OCI-LY7 (cell line): ENCODE measurements at regions not wholly inside any gene's neighbourhood (a gene's known extent, or its start where the extent isn't known, plus 50 kb on each side); places are given as distances from the start of the nearest gene placed in this dataset.

ENCODE experiments used
- EZH2phosphoT487 ChIP-seq: fragments of 200-600 bp; sonication (generic); IDR thresholded peaks from 2 replicates; pipeline ENCODE4 v1.6.1; 2018; ENCODE audit warnings: low read depth, borderline replicate concordance, mild to moderate bottlenecking, mixed run types, antibody characterized with exemption, low read length, moderate library complexity, mixed read lengths
- TF ChIP-seq, protein P1 (sequence below): fragments of 200-600 bp; sonication (generic); conservative IDR thresholded peaks from 2 replicates; pipeline ENCODE4 v1.5.1; 2014; ENCODE audit warnings: mild to moderate bottlenecking, antibody characterized with exemption, low read length, moderate library complexity, mixed read lengths

DNA sequence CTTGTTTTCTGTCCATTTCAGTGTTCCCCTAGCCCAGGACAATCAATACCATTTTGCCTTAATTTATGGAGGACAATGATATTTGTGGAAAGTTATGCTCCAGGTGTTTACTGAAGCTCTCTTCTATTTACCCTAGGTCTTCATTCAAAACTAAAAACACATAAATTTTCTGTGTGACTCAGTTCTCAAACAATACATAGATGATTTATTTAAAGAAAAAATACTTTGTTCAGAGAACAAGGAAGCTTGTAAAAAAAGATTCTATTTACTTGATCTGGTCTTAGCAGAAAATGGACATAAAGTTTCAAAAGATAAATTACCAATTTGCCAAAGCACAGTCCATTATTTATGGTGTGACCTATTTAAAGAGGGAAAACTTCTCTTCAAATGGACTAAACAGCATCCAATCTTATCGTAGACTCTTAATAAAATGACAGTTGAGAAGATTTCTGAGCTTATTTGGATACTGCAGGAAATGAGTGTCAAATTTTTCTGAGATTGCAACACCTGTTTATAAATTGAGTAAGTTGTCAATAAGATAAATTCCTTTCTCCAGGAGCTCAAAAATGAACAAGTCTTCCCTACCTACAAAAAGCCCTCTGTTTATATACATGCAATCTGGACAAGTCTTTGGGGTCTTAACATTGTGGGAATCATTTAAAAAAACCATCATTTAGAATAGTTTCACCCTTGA, 627.2 kb downstream of the PSAT1 start:
- TF ChIP-seq, protein P1, sequence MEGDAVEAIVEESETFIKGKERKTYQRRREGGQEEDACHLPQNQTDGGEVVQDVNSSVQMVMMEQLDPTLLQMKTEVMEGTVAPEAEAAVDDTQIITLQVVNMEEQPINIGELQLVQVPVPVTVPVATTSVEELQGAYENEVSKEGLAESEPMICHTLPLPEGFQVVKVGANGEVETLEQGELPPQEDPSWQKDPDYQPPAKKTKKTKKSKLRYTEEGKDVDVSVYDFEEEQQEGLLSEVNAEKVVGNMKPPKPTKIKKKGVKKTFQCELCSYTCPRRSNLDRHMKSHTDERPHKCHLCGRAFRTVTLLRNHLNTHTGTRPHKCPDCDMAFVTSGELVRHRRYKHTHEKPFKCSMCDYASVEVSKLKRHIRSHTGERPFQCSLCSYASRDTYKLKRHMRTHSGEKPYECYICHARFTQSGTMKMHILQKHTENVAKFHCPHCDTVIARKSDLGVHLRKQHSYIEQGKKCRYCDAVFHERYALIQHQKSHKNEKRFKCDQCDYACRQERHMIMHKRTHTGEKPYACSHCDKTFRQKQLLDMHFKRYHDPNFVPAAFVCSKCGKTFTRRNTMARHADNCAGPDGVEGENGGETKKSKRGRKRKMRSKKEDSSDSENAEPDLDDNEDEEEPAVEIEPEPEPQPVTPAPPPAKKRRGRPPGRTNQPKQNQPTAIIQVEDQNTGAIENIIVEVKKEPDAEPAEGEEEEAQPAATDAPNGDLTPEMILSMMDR: no peak
- no peak for TF ChIP-seq EZH2phosphoT487
